Transverse colon (tissue), 4 donors: ENCODE measurements at regions not wholly inside any gene's neighbourhood (a gene's known extent, or its start where the extent isn't known, plus 50 kb on each side); places are given as distances from the start of the nearest gene placed in this dataset.
A peak's percentile ranks its signal among the peaks of the same experiment; 100 is the strongest.

ENCODE experiments used
- DNase-seq: peaks from one replicate; pipeline ENCODE4 v3.0.0-alpha.2; 2019
- H3K27ac ChIP-seq, 4 donors: fragments of 200-600 bp; sonication (generic); 2 replicates each; pipeline ENCODE4 v1.5.1; 2016 to 2018; ENCODE audit warnings: inconsistent platforms in 4 of 4
- H3K27me3 ChIP-seq: fragments of 200-600 bp; sonication (generic); 2 replicates; pipeline ENCODE4 v1.5.1; 2017; ENCODE audit warnings: inconsistent platforms
- H3K36me3 ChIP-seq, 4 donors: fragments of 200-600 bp; sonication (generic); 2 replicates each; pipeline ENCODE4 v1.5.1; 2017 to 2019; ENCODE audit warnings: inconsistent platforms in 4 of 4
- H3K4me1 ChIP-seq, 4 donors: fragments of 200-600 bp; sonication (generic); 2 replicates each; pipeline ENCODE4 v1.5.1; 2017 to 2020; ENCODE audit warnings: inconsistent platforms in 4 of 4
- H3K4me3 ChIP-seq, 4 donors: fragments of 200-600 bp; sonication (generic); 1 replicate in 1 of 4; 2 replicates in 3 of 4; pipeline versions ENCODE4 v1.5.1 to v1.6.1; 2017 to 2019; ENCODE audit warnings: inconsistent platforms in 4 of 4
- H3K9me3 ChIP-seq, 2 donors: fragments of 200-600 bp; sonication (generic); 2 replicates each; pipeline ENCODE4 v1.5.1; 2017 to 2019; ENCODE audit warnings: inconsistent platforms in 2 of 2
- CTCF ChIP-seq, 5 experiments: fragments of 200-600 bp in 3 of 5; fragments of 450-650 bp in 2 of 5; sonication (generic) in 3 of 5; IDR thresholded peaks; 1 replicate in 2 of 5; 2 replicates in 3 of 5; pipeline ENCODE4 v1.5.1; 2016 to 2017; ENCODE audit warnings: antibody characterized with exemption in 5 of 5, inconsistent platforms in 3 of 5, mild to moderate bottlenecking in 2 of 5, moderate library complexity in 1 of 5
- EP300 ChIP-seq: sonication (generic); formaldehyde crosslinking; IDR thresholded peaks from one replicate; pipeline ENCODE4 v1.6.1; 2017; ENCODE audit warnings: antibody characterized with exemption, low read depth
- POLR2A ChIP-seq: fragments of 450-650 bp; IDR thresholded peaks from one replicate; pipeline ENCODE4 v1.6.1; 2016; ENCODE audit warnings: antibody characterized with exemption, mild to moderate bottlenecking, moderate library complexity
- POLR2AphosphoS5 ChIP-seq, 3 donors: sonication (generic); formaldehyde crosslinking; IDR thresholded peaks; one replicate each; pipeline ENCODE4 v1.6.1; 2016; ENCODE audit warnings: antibody characterized with exemption in 3 of 3
- WGBS, 2 donors: methylation state at CpG; one replicate each; pipeline ENCODE4 v1.1.5; 2018; ENCODE audit warnings: low coverage in 1 of 2; 5-methylcytosine and 5-hydroxymethylcytosine counted together
- in situ Hi-C, 4 donors: fragments of 200-750 bp; cut with MboI; loops; one replicate each; pipeline versions ENCODE4 v1.15.0 to v1.15.1; 2017; ENCODE audit warnings: low sequenced_read_pairs in 3 of 4, low pct_ligation_motif_present in 1 of 4, low pct_unique_long_range_greater_than_20kb in 1 of 4
- intact Hi-C: fragments of 100-400 bp; cut with DNase I; formaldehyde crosslinking; loops from one replicate; pipeline ENCODE4 v1.15.1; 2023; ENCODE audit warnings: low total_unique reads

GRCh38 chr9:86516564-86516963, 162.4 kb upstream of the TUT7 start:
- in situ Hi-C loops: no loop called here
- no peak overlapping the region for H3K4me3 ChIP-seq
- no peak for TF ChIP-seq CTCF (IDR thresholded peaks at IDR 0.05)
- TF ChIP-seq POLR2AphosphoS5 (IDR thresholded peaks at IDR 0.05): no peak
- TF ChIP-seq EP300: no peak
- TF ChIP-seq POLR2A: no peak
- H3K9me3 ChIP-seq: no peaks in the 10 kb centered on the region
- H3K27ac ChIP-seq: no peak overlapping the region
- H3K27me3 ChIP-seq: no peaks in the 10 kb centered on the region
- 53 to 92% methylated on average over 3 to 18 of the region's 19 CpGs for WGBS, 2 donors
- intact Hi-C loops: no loop called here
- no peaks in the 10 kb centered on the region for H3K4me1 ChIP-seq
- H3K36me3 ChIP-seq: no peaks in the 10 kb centered on the region
- DNase-seq: no peak

- Histone ChIP-seq H3K4me3 (no peak overlapping the region), H3K9me3 (no peaks in the 10 kb centered on the region), H3K27me3 (no peaks in the 10 kb centered on the region), H3K27ac (no peak overlapping the region), H3K4me1 (no peaks in the 10 kb centered on the region), H3K36me3 (no peaks in the 10 kb centered on the region)
- DNase-seq: no peak
- TF ChIP-seq EP300 (no peak), CTCF (IDR thresholded peaks at IDR 0.05) (no peak), POLR2A (no peak), POLR2AphosphoS5 (IDR thresholded peaks at IDR 0.05) (no peak)
- intact Hi-C loops: no loop called here
- in situ Hi-C loops: no loop called here
- WGBS, 2 donors: 35 to 38% methylated on average over 4 of the region's 4 CpGs
Observed at GRCh38 chr9:86515221-86515620, 161.0 kb upstream of the TUT7 start.

DNA sequence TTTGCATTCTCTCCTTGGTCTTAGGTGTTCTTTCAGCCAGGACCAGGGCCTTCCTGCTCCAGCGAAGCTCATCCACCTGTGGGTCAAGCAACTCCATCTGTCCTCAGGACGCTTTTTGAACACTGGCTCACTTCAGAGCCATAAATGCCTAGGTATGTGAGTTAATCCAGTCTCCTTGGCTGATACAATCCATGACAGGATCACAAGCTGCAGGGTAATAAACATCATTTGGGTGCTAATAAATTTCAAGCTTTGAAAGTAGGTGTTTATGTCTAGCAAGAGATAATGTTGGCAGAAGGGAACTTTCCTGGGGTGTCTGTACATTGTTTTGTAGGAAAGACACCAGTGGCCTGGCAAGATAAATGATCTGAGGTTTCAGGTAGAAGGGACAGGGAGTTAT, 159.2 kb upstream of the TUT7 start:
- peak; percentile 40 to 70 (median 55) for TF ChIP-seq POLR2AphosphoS5 (IDR thresholded peaks at IDR 0.05)
- TF ChIP-seq POLR2A: no peak
- 56 to 58% methylated on average over 2 of the region's 2 CpGs for WGBS, 2 donors

GRCh38 chr9:86512929-86513328, 158.7 kb upstream of the TUT7 start:
- Histone ChIP-seq H3K36me3 (no peaks in the 10 kb centered on the region), H3K9me3 (no peaks in the 10 kb centered on the region), H3K4me1 (no peaks in the 10 kb centered on the region), H3K27me3 (no peaks in the 10 kb centered on the region), H3K4me3 (no peak overlapping the region), H3K27ac (peak overlapping the region in 1 of 4 donors; percentile 33)
- intact Hi-C loops (no loop called here), in situ Hi-C loops (no loop called here)
- TF ChIP-seq CTCF (IDR thresholded peaks at IDR 0.05) (no peak), POLR2A (no peak), EP300 (no peak), POLR2AphosphoS5 (IDR thresholded peaks at IDR 0.05) (no peak)
- DNase-seq: no peak
- 37 to 63% methylated on average over 2 of the region's 2 CpGs for WGBS, 2 donors

More for the DNA sequence above, 159.2 kb upstream of the TUT7 start:
- H3K27ac ChIP-seq: peak overlapping the region in 1 of 4 donors; percentile 33
- no peaks in the 10 kb centered on the region for H3K4me1 ChIP-seq
- H3K36me3 ChIP-seq: no peaks in the 10 kb centered on the region
- intact Hi-C loops (no loop called here), in situ Hi-C loops (no loop called here)
- H3K27me3 ChIP-seq: no peaks in the 10 kb centered on the region
- no peaks in the 10 kb centered on the region for H3K9me3 ChIP-seq
- no peak for DNase-seq
- H3K4me3 ChIP-seq: no peak overlapping the region
